ENCODE measurements at regions not wholly inside any gene's neighbourhood (a gene's known extent, or its start where the extent isn't known, plus 50 kb on each side); places are given as distances from the start of the nearest gene placed in this dataset.

- 24% methylated on average over 2 of the region's 2 CpGs for WGBS (ENCODE audit: low lambda C conversion rate)
- Histone ChIP-seq H3K9ac (no peak overlapping the region), H3K27me3 (ENCODE audit: insufficient read depth) (no peaks in the 10 kb centered on the region), H3K9me3 (no peaks in the 10 kb centered on the region; the same call in 1 of the 2 replicates), H3K4me2 (no peak overlapping the region), H3K9me2 (no peaks in the 10 kb centered on the region), H3K36me3 (replicated peaks in 1 of 2; ENCODE audit: control insufficient read depth in 1 of 2, insufficient read depth in 2 of 2, low read length in 1 of 2) (no peaks in the 10 kb centered on the region), H3K4me3 (ENCODE audit: low read depth in 2 of 2, low read length in 1 of 2) (no peak overlapping the region), H3K4me1 (ENCODE audit: control insufficient read depth in 1 of 2, insufficient read depth in 2 of 2, low read depth in 1 of 2, low read length in 1 of 2) (no peaks in the 10 kb centered on the region), H3K27ac (ENCODE audit: low read depth in 2 of 2, low read length in 1 of 2) (no peak overlapping the region), H4K20me1 (ENCODE audit: insufficient read depth) (no peaks in the 10 kb centered on the region), H3K79me2 (ENCODE audit: insufficient read depth) (no peaks in the 10 kb centered on the region), H3F3A (replicated peaks; ENCODE audit: insufficient read depth) (no peaks in the 10 kb centered on the region), H2AFZ (ENCODE audit: low read depth) (no peak overlapping the region)
- no peak for TF ChIP-seq MEF2A (IDR thresholded peaks at IDR 0.05; ENCODE audit: borderline replicate concordance, low read depth)
- no peak for TF ChIP-seq RCOR1 (IDR thresholded peaks at IDR 0.05; ENCODE audit: low read length)
- TF ChIP-seq CHD2 (IDR thresholded peaks at IDR 0.05; ENCODE audit: low read length, partially characterized antibody): no peak
- TF ChIP-seq REST (IDR thresholded peaks at IDR 0.05; ENCODE audit: low read depth, low read length): no peak
- no peak for TF ChIP-seq FOSL2 (IDR thresholded peaks at IDR 0.05; ENCODE audit: borderline replicate concordance, low read depth)
- TF ChIP-seq TEAD4 (IDR thresholded peaks at IDR 0.05; ENCODE audit: borderline replicate concordance, insufficient read depth): no peak
- no peak for TF ChIP-seq MAX (IDR thresholded peaks at IDR 0.05; ENCODE audit: low read depth)
- no peak for TF ChIP-seq CTCF (IDR thresholded peaks at IDR 0.05)
- TF ChIP-seq RAD21 (IDR thresholded peaks at IDR 0.05; ENCODE audit: low read length): no peak
- no peak for TF ChIP-seq MXI1 (IDR thresholded peaks at IDR 0.05; ENCODE audit: low read depth, low read length)
- no peak for TF ChIP-seq RFX5 (IDR thresholded peaks at IDR 0.05; ENCODE audit: low read length)
- no peak for TF ChIP-seq SIN3A (IDR thresholded peaks at IDR 0.05; ENCODE audit: borderline replicate concordance, low read depth, low read length)
- TF ChIP-seq IRF3 (IDR thresholded peaks at IDR 0.05; ENCODE audit: low read depth, low read length): no peak
- POLR2A ChIA-PET: interaction anchor here (0.7 kb wide), 1 partner anchor 14 kb away, joined by 4 read pairs; no protein-coding TSS in a partner anchor
- no peak for DNase-seq
- CTCF ChIA-PET: interaction anchor here (0.7 kb wide), 1 partner anchor 184 kb away, joined by 3 read pairs; no protein-coding TSS in a partner anchor
These were observed 164.7 kb downstream of the ZNF648 start for GRCh38 chr1:181896824-181897223.

Measured in SK-N-SH (cell line).